SK-N-SH (cell line): ENCODE measurements at regions not wholly inside any gene's neighbourhood (a gene's known extent, or its start where the extent isn't known, plus 50 kb on each side); places are given as distances from the start of the nearest gene placed in this dataset.

Experiments
- CTCF ChIP-seq: fragments of 200-600 bp; sonication (generic); IDR thresholded peaks from 2 replicates; pipeline ENCODE4 v1.6.1; 2017; ENCODE audit warnings: antibody characterized with exemption, mild to moderate bottlenecking, moderate library complexity
- NFIC ChIP-seq: IDR thresholded peaks from 2 replicates; pipeline ENCODE4 v1.4.0; 2012; ENCODE audit warnings: borderline replicate concordance
- USF2 ChIP-seq: fragments of 150-350 bp; IDR thresholded peaks from 2 replicates; pipeline ENCODE4 v1.6.1; 2017; ENCODE audit warnings: antibody characterized with exemption, low read length, low read depth, borderline replicate concordance

GRCh38 chr3:94544131-94544789, 481.4 kb downstream of the NSUN3 start:
- TF ChIP-seq CTCF = no peak
- no peak for TF ChIP-seq NFIC
- TF ChIP-seq USF2 = no peak
